ENCODE measurements at regions not wholly inside any gene's neighbourhood (a gene's known extent, or its start where the extent isn't known, plus 50 kb on each side); places are given as distances from the start of the nearest gene placed in this dataset.

- DNase-seq (ENCODE audit: low read depth), result no peak
Observed at GRCh38 chr16:65896448-65897153, 469.9 kb upstream of the CDH5 start.

GRCh38 chr16:65895906-65896305 is 470.6 kb upstream of the CDH5 start:
- DNase-seq (ENCODE audit: low read depth), result no peak

GRCh38 chr16:65895486-65895885 is 471.0 kb upstream of the CDH5 start:
- DNase-seq (ENCODE audit: low read depth), result no peak

- no peak for DNase-seq (ENCODE audit: low read depth)
Observed at GRCh38 chr16:65890203-65890602, 476.3 kb upstream of the CDH5 start.

GRCh38 chr16:65889533-65889966 is 476.9 kb upstream of the CDH5 start:
- DNase-seq (ENCODE audit: low read depth), result no peak

- DNase-seq (ENCODE audit: low read depth), result no peak
Observed at GRCh38 chr16:65888201-65888600, 478.3 kb upstream of the CDH5 start.

- peak; percentile 27 for DNase-seq (ENCODE audit: low read depth)
Observed at GRCh38 chr16:65884018-65884417, 482.5 kb upstream of the CDH5 start.

- no peak for DNase-seq (ENCODE audit: low read depth)
Observed at GRCh38 chr16:65878347-65878746, 488.1 kb upstream of the CDH5 start.

GRCh38 chr16:65876624-65877023 is 489.9 kb upstream of the CDH5 start:
- DNase-seq (ENCODE audit: low read depth), result no peak

- DNase-seq (ENCODE audit: low read depth), result no peak
Observed at GRCh38 chr16:65876056-65876408, 490.5 kb upstream of the CDH5 start.

- DNase-seq (ENCODE audit: low read depth), result no peak
Observed at GRCh38 chr16:65875381-65876055, 491.0 kb upstream of the CDH5 start.

- no peak for DNase-seq (ENCODE audit: low read depth)
Observed at GRCh38 chr16:65869261-65869660, 497.2 kb upstream of the CDH5 start.

- DNase-seq (ENCODE audit: low read depth), result no peak
Observed at GRCh38 chr16:65867276-65867960, 499.1 kb upstream of the CDH5 start.

- DNase-seq (ENCODE audit: low read depth), result no peak
Observed at GRCh38 chr16:65863236-65863635, 503.3 kb upstream of the CDH5 start.

GRCh38 chr16:65861131-65861731 is 505.3 kb upstream of the CDH5 start:
- DNase-seq (ENCODE audit: low read depth), result no peak

GRCh38 chr16:65855171-65856145 is 511.0 kb upstream of the CDH5 start:
- no peak for DNase-seq (ENCODE audit: low read depth)

GRCh38 chr16:65846210-65846602 is 520.3 kb upstream of the CDH5 start:
- no peak for DNase-seq (ENCODE audit: low read depth)

GRCh38 chr16:65845466-65846209 is 520.9 kb upstream of the CDH5 start:
- no peak for DNase-seq (ENCODE audit: low read depth)

- DNase-seq (ENCODE audit: low read depth), result no peak
Observed at GRCh38 chr16:65843941-65844340, 522.5 kb upstream of the CDH5 start.

GRCh38 chr16:65842067-65842466 is 524.4 kb upstream of the CDH5 start:
- DNase-seq (ENCODE audit: low read depth), result no peak

GRCh38 chr16:65838001-65838400 is 528.5 kb upstream of the CDH5 start:
- DNase-seq (ENCODE audit: low read depth), result no peak

Data from HS-27A (cell line).